Hepatocyte (in vitro differentiated cells): ENCODE measurements at regions not wholly inside any gene's neighbourhood (a gene's known extent, or its start where the extent isn't known, plus 50 kb on each side); places are given as distances from the start of the nearest gene placed in this dataset.

Source experiments
- EZH2phosphoT487 ChIP-seq: fragments of 200-600 bp; sonication (generic); IDR thresholded peaks from one replicate; pipeline ENCODE4 v1.6.1; 2018; ENCODE audit warnings: antibody characterized with exemption, mild to moderate bottlenecking, low read depth, moderate library complexity; ENCODE audit not compliant: unreplicated experiment, severe bottlenecking
- TF ChIP-seq, protein P1 (sequence below): fragments of 200-600 bp; sonication (generic); IDR thresholded peaks from 2 replicates; pipeline ENCODE4 v1.5.1; 2016; ENCODE audit warnings: antibody characterized with exemption, mild to moderate bottlenecking; ENCODE audit not compliant: poor library complexity

DNA sequence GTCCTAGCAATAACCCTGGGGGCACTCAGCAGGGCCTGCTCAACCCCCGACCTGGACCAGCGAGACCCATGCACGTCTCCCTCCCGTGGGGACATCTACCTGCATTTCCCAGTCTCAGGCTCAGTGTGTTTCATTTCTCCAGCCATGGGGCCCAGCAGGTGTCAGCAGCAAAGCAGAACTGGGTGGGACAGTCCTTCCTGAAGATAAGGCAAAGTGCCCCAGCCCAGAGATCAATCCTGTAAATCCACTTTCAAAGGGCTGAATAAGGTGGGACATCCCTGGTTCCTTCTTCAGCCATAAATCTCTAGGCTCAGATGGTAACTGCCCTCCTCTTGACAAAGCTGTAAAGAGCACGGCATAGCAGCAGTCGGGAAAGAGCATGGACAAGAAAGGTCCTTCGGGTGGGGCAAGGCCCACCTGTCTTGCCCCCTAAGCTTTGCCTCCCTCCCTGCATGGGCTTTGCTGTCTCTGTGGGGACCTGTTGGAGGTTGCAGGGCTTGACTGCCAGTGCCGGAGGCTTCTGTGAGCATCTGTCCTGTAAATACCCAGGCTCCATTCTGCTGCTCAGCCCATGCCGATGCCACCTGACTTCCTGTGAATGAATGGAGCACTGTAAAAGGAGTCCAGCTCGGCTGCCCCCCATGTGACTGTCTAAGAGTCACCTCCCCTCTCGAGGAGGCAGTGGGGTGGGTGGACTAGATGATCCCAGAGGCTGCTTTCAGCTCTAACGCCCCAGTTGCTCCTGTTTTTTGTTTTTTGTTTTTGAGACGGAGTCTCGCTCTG is 84.8 kb upstream of the TBC1D3K start:
- TF ChIP-seq, protein P1, sequence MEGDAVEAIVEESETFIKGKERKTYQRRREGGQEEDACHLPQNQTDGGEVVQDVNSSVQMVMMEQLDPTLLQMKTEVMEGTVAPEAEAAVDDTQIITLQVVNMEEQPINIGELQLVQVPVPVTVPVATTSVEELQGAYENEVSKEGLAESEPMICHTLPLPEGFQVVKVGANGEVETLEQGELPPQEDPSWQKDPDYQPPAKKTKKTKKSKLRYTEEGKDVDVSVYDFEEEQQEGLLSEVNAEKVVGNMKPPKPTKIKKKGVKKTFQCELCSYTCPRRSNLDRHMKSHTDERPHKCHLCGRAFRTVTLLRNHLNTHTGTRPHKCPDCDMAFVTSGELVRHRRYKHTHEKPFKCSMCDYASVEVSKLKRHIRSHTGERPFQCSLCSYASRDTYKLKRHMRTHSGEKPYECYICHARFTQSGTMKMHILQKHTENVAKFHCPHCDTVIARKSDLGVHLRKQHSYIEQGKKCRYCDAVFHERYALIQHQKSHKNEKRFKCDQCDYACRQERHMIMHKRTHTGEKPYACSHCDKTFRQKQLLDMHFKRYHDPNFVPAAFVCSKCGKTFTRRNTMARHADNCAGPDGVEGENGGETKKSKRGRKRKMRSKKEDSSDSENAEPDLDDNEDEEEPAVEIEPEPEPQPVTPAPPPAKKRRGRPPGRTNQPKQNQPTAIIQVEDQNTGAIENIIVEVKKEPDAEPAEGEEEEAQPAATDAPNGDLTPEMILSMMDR = no peak
- no peak for TF ChIP-seq EZH2phosphoT487
